ENCODE measurements at regions not wholly inside any gene's neighbourhood (a gene's known extent, or its start where the extent isn't known, plus 50 kb on each side); places are given as distances from the start of the nearest gene placed in this dataset.

DNA sequence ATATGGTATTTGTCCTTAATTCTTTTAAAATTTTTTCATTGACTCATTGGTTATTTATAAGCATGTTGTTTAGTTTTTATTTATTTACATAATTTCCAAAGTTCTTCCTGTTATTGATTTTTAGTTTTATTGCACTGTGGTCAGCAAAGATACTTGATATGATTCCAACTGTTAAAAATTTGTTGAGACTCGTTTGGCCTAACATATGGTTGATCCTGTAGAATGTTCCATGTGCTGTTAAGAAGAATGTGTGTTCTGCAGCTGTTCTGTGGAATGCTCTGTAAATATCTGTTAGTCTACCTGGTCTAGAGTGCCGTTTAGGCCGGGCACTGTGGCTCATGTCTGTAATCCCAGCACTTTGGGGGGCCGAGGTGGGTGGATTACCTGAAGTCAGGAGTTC is 197.7 kb downstream of the CD109 start:
- Histone ChIP-seq H3K9me3 (no peaks in the 10 kb centered on the region), H3K27ac (no peak overlapping the region), H3K4me3 (no peak overlapping the region), H3K36me3 (no peaks in the 10 kb centered on the region), H3K4me1 (no peaks in the 10 kb centered on the region), H3K27me3 (no peaks in the 10 kb centered on the region)
- DNase-seq (no peak), ATAC-seq (ENCODE audit: low FRiP score in 2 of 2) (no peak)
- WGBS, 2 donors: 80 to 83% methylated on average over 4 of the region's 4 CpGs
- TF ChIP-seq POLR2A (IDR thresholded peaks at IDR 0.05): no peak
- TF ChIP-seq, protein P1, sequence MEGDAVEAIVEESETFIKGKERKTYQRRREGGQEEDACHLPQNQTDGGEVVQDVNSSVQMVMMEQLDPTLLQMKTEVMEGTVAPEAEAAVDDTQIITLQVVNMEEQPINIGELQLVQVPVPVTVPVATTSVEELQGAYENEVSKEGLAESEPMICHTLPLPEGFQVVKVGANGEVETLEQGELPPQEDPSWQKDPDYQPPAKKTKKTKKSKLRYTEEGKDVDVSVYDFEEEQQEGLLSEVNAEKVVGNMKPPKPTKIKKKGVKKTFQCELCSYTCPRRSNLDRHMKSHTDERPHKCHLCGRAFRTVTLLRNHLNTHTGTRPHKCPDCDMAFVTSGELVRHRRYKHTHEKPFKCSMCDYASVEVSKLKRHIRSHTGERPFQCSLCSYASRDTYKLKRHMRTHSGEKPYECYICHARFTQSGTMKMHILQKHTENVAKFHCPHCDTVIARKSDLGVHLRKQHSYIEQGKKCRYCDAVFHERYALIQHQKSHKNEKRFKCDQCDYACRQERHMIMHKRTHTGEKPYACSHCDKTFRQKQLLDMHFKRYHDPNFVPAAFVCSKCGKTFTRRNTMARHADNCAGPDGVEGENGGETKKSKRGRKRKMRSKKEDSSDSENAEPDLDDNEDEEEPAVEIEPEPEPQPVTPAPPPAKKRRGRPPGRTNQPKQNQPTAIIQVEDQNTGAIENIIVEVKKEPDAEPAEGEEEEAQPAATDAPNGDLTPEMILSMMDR (IDR thresholded peaks at IDR 0.05): no peak
- TF ChIP-seq POLR2AphosphoS5 (IDR thresholded peaks at IDR 0.05): no peak
- no peak for TF ChIP-seq EP300 (IDR thresholded peaks at IDR 0.05)

DNA sequence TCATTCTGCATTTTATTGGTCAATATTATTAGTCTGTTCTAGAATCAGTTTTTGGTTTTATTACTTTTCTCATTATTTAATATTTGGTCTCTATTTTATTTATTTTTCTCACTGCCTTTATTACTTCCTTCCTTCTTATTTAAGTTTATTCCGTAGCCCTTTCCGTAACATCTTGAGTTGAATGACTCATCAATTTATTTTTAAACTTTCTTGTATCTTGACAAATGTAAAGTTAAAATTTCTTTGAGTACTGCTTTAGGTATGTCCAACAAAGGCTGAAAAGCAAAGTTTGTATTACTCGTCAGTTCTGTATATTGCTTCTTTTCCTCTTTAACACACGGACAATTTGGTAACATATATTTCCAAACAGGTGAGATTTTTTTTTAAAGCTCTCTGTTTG is 192.0 kb downstream of the CD109 start:
- no peaks in the 10 kb centered on the region for H3K4me1 ChIP-seq
- H3K27ac ChIP-seq: no peak overlapping the region
- TF ChIP-seq POLR2A (IDR thresholded peaks at IDR 0.05) (no peak), POLR2AphosphoS5 (IDR thresholded peaks at IDR 0.05) (no peak), EP300 (IDR thresholded peaks at IDR 0.05) (no peak)
- TF ChIP-seq, protein P1 (IDR thresholded peaks at IDR 0.05): no peak
- H3K9me3 ChIP-seq: no peaks in the 10 kb centered on the region
- H3K36me3 ChIP-seq: no peaks in the 10 kb centered on the region
- DNase-seq (no peak), ATAC-seq (ENCODE audit: low FRiP score in 2 of 2) (no peak)
- 54 to 59% methylated on average over 4 of the region's 4 CpGs for WGBS, 2 donors
- no peaks in the 10 kb centered on the region for H3K27me3 ChIP-seq
- no peak overlapping the region for H3K4me3 ChIP-seq

DNA sequence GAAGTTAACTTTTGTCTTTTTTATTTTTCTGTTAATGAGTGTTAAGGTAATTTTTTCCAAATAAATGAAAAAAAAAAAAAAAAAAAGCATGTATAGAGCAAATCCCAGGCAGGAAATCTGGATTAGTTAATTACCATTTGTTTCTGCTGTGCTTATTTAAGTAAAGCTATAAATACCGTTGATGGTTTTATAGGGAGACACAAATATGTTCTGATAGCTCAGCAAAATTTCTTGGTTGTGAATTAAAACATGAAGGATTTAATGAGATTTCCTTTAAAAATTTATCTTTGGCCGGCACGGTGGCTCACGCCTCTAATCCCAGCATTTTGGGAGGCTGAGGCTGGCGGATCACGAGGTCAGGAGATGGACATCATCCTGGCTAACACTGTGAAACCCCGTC is 189.4 kb downstream of the CD109 start:
- H3K27ac ChIP-seq: no peak overlapping the region
- no peaks in the 10 kb centered on the region for H3K36me3 ChIP-seq
- no peak for DNase-seq
- ATAC-seq (ENCODE audit: low FRiP score in 2 of 2): no peak
- H3K4me1 ChIP-seq: no peaks in the 10 kb centered on the region
- no peaks in the 10 kb centered on the region for H3K9me3 ChIP-seq
- H3K4me3 ChIP-seq: no peak overlapping the region
- TF ChIP-seq EP300 (IDR thresholded peaks at IDR 0.05) (no peak), POLR2A (IDR thresholded peaks at IDR 0.05) (no peak), POLR2AphosphoS5 (IDR thresholded peaks at IDR 0.05) (no peak)
- TF ChIP-seq, protein P1 (IDR thresholded peaks at IDR 0.05): no peak
- 78 to 84% methylated on average over 7 of the region's 7 CpGs for WGBS, 2 donors
- H3K27me3 ChIP-seq: no peaks in the 10 kb centered on the region

DNA sequence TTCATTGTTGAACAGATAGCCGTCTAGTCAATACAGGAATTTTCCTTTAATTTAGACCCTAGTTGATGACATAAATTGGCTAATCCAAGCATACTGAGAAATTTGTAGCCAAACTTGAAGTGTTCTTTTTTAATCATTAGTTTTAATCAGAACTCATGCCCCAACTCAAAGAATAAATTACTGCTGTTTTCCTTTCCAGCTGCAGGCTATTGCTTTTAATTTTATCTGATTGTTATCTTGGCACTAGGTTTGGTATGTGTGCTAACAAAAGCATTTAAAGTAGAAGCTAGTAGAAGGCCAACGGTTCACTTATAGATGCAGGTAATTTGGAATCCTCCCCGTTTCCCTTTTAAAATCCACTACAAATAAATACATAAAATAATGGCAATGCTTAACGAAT is 188.5 kb downstream of the CD109 start:
- 68 to 80% methylated on average over 4 of the region's 4 CpGs for WGBS, 2 donors
- TF ChIP-seq POLR2AphosphoS5 (IDR thresholded peaks at IDR 0.05) (no peak), EP300 (IDR thresholded peaks at IDR 0.05) (no peak), POLR2A (IDR thresholded peaks at IDR 0.05) (no peak)
- TF ChIP-seq, protein P1 (IDR thresholded peaks at IDR 0.05): no peak
- H3K9me3 ChIP-seq: no peaks in the 10 kb centered on the region
- no peak overlapping the region for H3K4me3 ChIP-seq
- H3K27ac ChIP-seq: no peak overlapping the region
- H3K36me3 ChIP-seq: no peaks in the 10 kb centered on the region
- DNase-seq (no peak), ATAC-seq (ENCODE audit: low FRiP score in 2 of 2) (no peak)
- no peaks in the 10 kb centered on the region for H3K27me3 ChIP-seq
- H3K4me1 ChIP-seq: no peaks in the 10 kb centered on the region

DNA sequence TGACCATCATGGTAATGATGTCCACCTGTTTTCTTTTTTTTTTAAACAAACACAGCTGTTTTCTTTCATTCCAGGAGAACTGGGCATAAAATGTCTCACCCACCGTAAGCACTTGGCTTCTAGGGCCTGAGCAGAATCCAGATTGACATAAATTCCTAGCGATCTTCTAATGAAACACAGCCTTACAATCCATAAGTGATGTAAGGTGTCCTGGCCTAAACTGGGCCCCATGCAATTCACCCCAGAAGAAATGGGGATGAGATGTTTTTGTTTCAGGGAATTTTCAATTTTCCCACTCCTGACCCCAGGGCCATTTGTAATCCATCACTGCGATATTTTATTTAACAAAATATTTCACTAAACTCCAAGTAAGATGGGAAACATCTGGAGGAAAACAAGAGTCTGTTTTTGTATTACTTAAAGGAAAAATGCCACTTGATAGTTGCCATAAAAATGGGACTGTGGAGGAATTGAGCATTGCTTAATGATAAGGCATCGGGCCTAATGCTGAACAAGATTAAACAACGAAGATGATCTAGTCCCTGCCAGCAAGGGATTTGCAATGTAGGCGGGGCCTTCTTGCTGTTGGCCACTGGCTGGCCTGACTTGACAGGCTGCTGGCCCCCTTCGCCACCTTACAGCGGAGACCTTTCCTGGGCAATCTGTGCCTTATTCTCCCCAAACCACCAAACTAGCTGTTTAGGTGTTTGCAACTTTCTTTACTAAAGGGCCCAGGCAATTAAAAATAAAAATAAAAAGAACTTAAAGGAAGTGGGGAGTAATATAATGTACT is 183.7 kb downstream of the CD109 start:
- DNase-seq (no peak), ATAC-seq (ENCODE audit: low FRiP score in 2 of 2) (no peak)
- 71 to 79% methylated on average over 8 of the region's 8 CpGs for WGBS, 2 donors
- Histone ChIP-seq H3K27me3 (no peaks in the 10 kb centered on the region), H3K27ac (no peak overlapping the region), H3K9me3 (no peaks in the 10 kb centered on the region), H3K36me3 (no peaks in the 10 kb centered on the region), H3K4me3 (no peak overlapping the region), H3K4me1 (no peaks in the 10 kb centered on the region)
- no peak for TF ChIP-seq POLR2A (IDR thresholded peaks at IDR 0.05)
- TF ChIP-seq, protein P1 (IDR thresholded peaks at IDR 0.05): no peak
- no peak for TF ChIP-seq EP300 (IDR thresholded peaks at IDR 0.05)
- TF ChIP-seq POLR2AphosphoS5 (IDR thresholded peaks at IDR 0.05): no peak

Measured in upper lobe of left lung (tissue), 6 donors.